Glutamatergic neuron (in vitro differentiated cells): ENCODE measurements at regions not wholly inside any gene's neighbourhood (a gene's known extent, or its start where the extent isn't known, plus 50 kb on each side); places are given as distances from the start of the nearest gene placed in this dataset.
"Not testable (repeated sequence)": the region's sequence is repeated elsewhere in the genome, so short reads cannot be mapped to it uniquely, and the experiment has no call there.

Experiments
- DNase-seq: peaks from one replicate; pipeline ENCODE4 v3.0.0; 2022
- H3K27ac Mint-ChIP-seq: one replicate; pipeline ENCODE4 v1.8.0; 2020; ENCODE audit warnings: mild to moderate bottlenecking, mixed read lengths, inconsistent platforms; ENCODE audit not compliant: unreplicated experiment
- H3K27me3 Mint-ChIP-seq: one replicate; pipeline ENCODE4 v1.8.0; 2020; ENCODE audit warnings: mild to moderate bottlenecking, moderate library complexity, mixed read lengths, inconsistent platforms; ENCODE audit not compliant: unreplicated experiment
- H3K36me3 Mint-ChIP-seq: one replicate; pipeline ENCODE4 v1.8.0; 2020; ENCODE audit warnings: mild to moderate bottlenecking, mixed read lengths, inconsistent platforms; ENCODE audit not compliant: unreplicated experiment
- H3K4me1 Mint-ChIP-seq: one replicate; pipeline ENCODE4 v1.8.0; 2020; ENCODE audit warnings: mild to moderate bottlenecking, low read depth, mixed read lengths, inconsistent platforms; ENCODE audit not compliant: unreplicated experiment
- H3K4me3 Mint-ChIP-seq: one replicate; pipeline ENCODE4 v1.8.0; 2020; ENCODE audit warnings: mild to moderate bottlenecking, mixed read lengths, inconsistent platforms; ENCODE audit not compliant: unreplicated experiment
- H3K9me3 Mint-ChIP-seq: one replicate; pipeline ENCODE4 v1.8.0; 2020; ENCODE audit warnings: mild to moderate bottlenecking, moderate library complexity, mixed read lengths, inconsistent platforms; ENCODE audit not compliant: unreplicated experiment
- TF ChIP-seq, protein P1 (sequence below): fragments of 200-600 bp; sonication (generic); IDR thresholded peaks from one replicate; pipeline ENCODE4 v1.5.0; 2021; ENCODE audit not compliant: partially characterized antibody, unreplicated experiment

DNA sequence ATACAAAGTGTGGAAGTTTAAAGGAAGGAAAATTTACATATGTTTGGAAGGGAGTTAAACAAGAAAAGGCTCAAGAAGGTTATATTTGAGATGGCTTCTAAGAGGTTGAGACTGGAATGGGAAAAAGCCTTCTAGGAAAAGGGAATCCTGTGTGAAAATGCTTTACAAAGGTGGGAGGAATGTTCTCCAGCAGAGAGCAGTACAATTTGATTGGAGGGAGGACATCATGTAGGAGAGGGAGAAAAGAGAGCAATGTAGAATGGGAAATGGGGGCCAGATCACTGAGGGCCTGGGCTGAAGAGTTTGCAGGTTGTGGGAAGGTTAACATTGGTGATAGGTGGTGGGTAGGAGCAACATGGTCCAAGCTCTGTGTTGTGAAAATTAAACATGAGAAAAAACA lies 366.9 kb downstream of the XPNPEP1 start:
- no peak for DNase-seq
- no peak overlapping the region for H3K27ac Mint-ChIP-seq
- no peak overlapping the region for H3K4me3 Mint-ChIP-seq
- no peaks in the 10 kb centered on the region for H3K9me3 Mint-ChIP-seq
- TF ChIP-seq, protein P1, sequence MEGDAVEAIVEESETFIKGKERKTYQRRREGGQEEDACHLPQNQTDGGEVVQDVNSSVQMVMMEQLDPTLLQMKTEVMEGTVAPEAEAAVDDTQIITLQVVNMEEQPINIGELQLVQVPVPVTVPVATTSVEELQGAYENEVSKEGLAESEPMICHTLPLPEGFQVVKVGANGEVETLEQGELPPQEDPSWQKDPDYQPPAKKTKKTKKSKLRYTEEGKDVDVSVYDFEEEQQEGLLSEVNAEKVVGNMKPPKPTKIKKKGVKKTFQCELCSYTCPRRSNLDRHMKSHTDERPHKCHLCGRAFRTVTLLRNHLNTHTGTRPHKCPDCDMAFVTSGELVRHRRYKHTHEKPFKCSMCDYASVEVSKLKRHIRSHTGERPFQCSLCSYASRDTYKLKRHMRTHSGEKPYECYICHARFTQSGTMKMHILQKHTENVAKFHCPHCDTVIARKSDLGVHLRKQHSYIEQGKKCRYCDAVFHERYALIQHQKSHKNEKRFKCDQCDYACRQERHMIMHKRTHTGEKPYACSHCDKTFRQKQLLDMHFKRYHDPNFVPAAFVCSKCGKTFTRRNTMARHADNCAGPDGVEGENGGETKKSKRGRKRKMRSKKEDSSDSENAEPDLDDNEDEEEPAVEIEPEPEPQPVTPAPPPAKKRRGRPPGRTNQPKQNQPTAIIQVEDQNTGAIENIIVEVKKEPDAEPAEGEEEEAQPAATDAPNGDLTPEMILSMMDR = no peak
- H3K36me3 Mint-ChIP-seq = no peaks in the 10 kb centered on the region
- H3K4me1 Mint-ChIP-seq = no peaks in the 10 kb centered on the region
- H3K27me3 Mint-ChIP-seq = no peaks in the 10 kb centered on the region

DNA sequence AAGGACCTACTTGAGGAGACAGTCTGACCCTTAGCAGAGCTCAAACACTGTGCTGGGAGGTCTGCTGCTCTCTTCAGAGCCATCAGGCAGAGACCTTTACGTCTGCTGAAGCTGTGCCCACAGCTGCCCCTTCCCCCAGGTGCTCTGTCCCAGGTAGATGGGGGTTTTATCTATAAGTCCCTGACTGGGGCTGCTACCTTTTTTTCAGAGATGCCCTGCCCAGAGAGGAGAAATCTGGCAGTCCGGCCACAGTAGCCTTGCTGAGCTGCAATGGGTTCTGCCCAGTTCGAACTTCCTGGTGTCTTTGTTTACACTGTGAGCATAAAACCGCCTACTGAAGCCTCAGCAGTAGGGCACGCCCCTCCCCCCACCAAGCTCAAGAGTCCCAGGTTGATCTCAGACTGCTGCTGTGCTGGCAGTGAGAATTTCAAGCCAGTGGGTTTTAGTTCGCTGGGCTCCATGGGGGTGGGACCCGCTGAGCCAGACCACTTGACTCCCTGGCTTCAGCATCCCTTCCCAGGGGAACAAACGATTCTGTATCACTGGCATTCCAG lies 381.2 kb downstream of the XPNPEP1 start:
- not testable (repeated sequence) for H3K27ac Mint-ChIP-seq, H3K4me1 Mint-ChIP-seq

GRCh38 chr10:109534193-109534592 lies 389.1 kb downstream of the XPNPEP1 start:
- DNase-seq = no peak
- Mint-ChIP-seq H3K4me1 (no peaks in the 10 kb centered on the region), H3K4me3 (no peak overlapping the region)

More for the DNA sequence above, 381.2 kb downstream of the XPNPEP1 start:
- not testable (repeated sequence) for H3K4me3 Mint-ChIP-seq, H3K36me3 Mint-ChIP-seq, DNase-seq, H3K9me3 Mint-ChIP-seq, H3K27me3 Mint-ChIP-seq

GRCh38 chr10:109529258-109529657 lies 394.1 kb downstream of the XPNPEP1 start:
- TF ChIP-seq, protein P1 = no peak

More at GRCh38 chr10:109534193-109534592, 389.1 kb downstream of the XPNPEP1 start:
- Mint-ChIP-seq H3K9me3 (peaks cover 4% of the 10 kb centered on the region), H3K27ac (no peak overlapping the region), H3K36me3 (peaks cover 14% of the 10 kb centered on the region), H3K27me3 (peaks cover 5% of the 10 kb centered on the region)
- TF ChIP-seq, protein P1 = no peak

GRCh38 chr10:109517748-109518147 lies 405.6 kb downstream of the XPNPEP1 start:
- H3K4me1 Mint-ChIP-seq = no peaks in the 10 kb centered on the region
- no peak overlapping the region for H3K27ac Mint-ChIP-seq
- TF ChIP-seq, protein P1 = no peak
- no peaks in the 10 kb centered on the region for H3K36me3 Mint-ChIP-seq
- H3K9me3 Mint-ChIP-seq = no peaks in the 10 kb centered on the region
- H3K27me3 Mint-ChIP-seq = no peaks in the 10 kb centered on the region
- no peak for DNase-seq
- no peak overlapping the region for H3K4me3 Mint-ChIP-seq

More at GRCh38 chr10:109529258-109529657, 394.1 kb downstream of the XPNPEP1 start:
- no peak for DNase-seq
- Mint-ChIP-seq H3K4me1 (no peaks in the 10 kb centered on the region), H3K27ac (no peak overlapping the region), H3K9me3 (peaks cover 7% of the 10 kb centered on the region), H3K4me3 (no peak overlapping the region), H3K27me3 (peaks cover 3% of the 10 kb centered on the region), H3K36me3 (peaks cover 28% of the 10 kb centered on the region)
